Lower leg skin (tissue), 4 donors: ENCODE measurements at regions not wholly inside any gene's neighbourhood (a gene's known extent, or its start where the extent isn't known, plus 50 kb on each side); places are given as distances from the start of the nearest gene placed in this dataset.
"Not testable (repeated sequence)": the region's sequence is repeated elsewhere in the genome, so short reads cannot be mapped to it uniquely, and the experiment has no call there.

Experiments used
- DNase-seq, 2 donors: peaks; one replicate each; pipeline ENCODE4 v3.0.0-alpha.2; 2019; ENCODE audit warnings: low spot score in 2 of 2
- H3K4me3 ChIP-seq: fragments of 200-600 bp; sonication (generic); 2 replicates; pipeline ENCODE4 v1.5.1; 2017; ENCODE audit warnings: mild to moderate bottlenecking, low read depth; ENCODE audit not compliant: poor library complexity, severe bottlenecking
- POLR2A ChIP-seq, 2 donors: fragments of 450-650 bp; IDR thresholded peaks; one replicate each; pipeline ENCODE4 v1.6.1; 2016 to 2017; ENCODE audit warnings: antibody characterized with exemption in 2 of 2, mild to moderate bottlenecking in 1 of 2, moderate library complexity in 1 of 2
- WGBS, 2 donors: methylation state at CpG; one replicate each; pipeline ENCODE4 v1.1.5; 2018; 5-methylcytosine and 5-hydroxymethylcytosine counted together
- intact Hi-C: fragments of 100-400 bp; cut with DNase I; formaldehyde crosslinking; loops from one replicate; pipeline ENCODE4 v1.15.0; 2023; ENCODE audit warnings: low total_unique reads
- TF ChIP-seq, protein P1 (sequence below), 3 donors: fragments of 450-650 bp; IDR thresholded peaks; one replicate each; pipeline ENCODE4 v1.5.1; 2016; ENCODE audit warnings: antibody characterized with exemption in 3 of 3, mild to moderate bottlenecking in 3 of 3, moderate library complexity in 2 of 3

DNA sequence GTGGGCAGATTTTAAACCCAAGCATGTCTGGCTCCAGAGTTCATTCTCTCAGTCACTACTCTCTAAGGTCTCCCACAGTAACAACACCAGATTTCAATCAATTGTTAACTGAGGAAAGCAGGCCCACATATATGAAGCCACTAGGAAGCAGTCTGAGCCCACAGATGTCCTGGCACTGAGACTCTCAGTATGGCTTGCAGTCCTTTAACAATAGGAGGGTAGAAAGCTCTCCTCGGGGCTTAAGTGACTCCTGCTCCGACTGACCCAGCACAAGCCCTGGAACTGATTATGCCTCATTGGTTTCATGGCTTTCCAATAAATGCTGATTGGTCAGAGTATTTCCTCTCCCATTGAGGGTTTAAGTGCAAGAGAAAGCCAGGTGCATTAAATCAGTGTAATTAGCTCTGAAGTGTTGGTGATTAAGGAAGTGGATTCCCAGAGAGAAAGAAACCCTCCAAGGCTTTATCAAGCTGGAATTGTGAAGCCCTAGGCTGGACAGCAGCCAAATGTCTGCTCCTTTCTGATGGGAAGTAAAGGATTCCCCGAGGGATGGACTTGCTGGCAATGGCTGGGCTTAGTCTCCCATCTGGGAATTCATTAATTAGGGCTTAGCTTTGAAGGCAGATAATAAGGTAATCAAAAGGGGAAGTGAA, 76.6 kb upstream of the PROKR2 start:
- intact Hi-C loops, result no loop called here
- TF ChIP-seq POLR2A (IDR thresholded peaks at IDR 0.05), result no peak
- TF ChIP-seq, protein P1, sequence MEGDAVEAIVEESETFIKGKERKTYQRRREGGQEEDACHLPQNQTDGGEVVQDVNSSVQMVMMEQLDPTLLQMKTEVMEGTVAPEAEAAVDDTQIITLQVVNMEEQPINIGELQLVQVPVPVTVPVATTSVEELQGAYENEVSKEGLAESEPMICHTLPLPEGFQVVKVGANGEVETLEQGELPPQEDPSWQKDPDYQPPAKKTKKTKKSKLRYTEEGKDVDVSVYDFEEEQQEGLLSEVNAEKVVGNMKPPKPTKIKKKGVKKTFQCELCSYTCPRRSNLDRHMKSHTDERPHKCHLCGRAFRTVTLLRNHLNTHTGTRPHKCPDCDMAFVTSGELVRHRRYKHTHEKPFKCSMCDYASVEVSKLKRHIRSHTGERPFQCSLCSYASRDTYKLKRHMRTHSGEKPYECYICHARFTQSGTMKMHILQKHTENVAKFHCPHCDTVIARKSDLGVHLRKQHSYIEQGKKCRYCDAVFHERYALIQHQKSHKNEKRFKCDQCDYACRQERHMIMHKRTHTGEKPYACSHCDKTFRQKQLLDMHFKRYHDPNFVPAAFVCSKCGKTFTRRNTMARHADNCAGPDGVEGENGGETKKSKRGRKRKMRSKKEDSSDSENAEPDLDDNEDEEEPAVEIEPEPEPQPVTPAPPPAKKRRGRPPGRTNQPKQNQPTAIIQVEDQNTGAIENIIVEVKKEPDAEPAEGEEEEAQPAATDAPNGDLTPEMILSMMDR (IDR thresholded peaks at IDR 0.05), result no peak
- no peak for DNase-seq
- 36% methylated on average over 3 of the region's 3 CpGs for WGBS, 2 donors
- H3K4me3 ChIP-seq, result no peak overlapping the region

DNA sequence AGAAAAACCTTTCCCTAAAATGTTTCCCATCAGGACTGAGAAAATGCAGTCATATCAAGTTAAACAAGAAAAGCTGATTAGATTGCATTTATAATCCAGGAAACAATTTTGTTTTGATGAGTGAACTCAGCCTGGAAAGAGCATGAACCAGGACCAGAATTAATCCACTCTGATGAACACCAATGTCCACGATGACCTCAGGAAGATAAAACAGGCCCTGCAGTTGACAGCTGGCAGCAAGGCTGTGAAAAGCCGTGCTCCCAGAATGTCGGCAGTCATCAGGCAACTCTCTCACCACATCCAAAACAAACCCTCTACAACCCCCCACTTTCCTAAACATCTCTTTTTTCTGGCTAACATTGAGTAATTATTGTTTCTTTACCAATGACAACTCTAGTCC, 74.0 kb upstream of the PROKR2 start:
- WGBS, 2 donors, result 26 to 35% methylated on average over 3 of the region's 3 CpGs
- DNase-seq, result no peak
- TF ChIP-seq, protein P1 (IDR thresholded peaks at IDR 0.05), result no peak
- no peak for TF ChIP-seq POLR2A (IDR thresholded peaks at IDR 0.05)

DNA sequence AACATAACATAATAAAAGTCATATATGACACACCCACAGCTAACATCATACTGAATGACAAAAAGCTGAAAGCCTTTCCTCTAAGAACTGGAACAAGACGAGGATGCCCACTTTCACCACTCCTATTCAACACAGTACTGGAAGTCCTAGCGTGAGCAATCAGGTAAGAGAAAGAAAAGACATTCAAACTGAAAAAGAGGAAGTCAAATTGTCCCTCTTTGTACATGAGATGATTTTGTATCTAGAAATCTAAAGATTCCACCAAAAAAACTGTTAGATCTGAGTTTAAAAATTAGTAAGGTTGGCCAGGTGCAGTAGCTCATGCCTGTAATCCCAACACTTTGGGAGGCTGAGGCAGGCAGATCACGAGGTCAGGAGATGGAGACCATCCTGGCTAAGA, 70.1 kb upstream of the PROKR2 start:
- H3K4me3 ChIP-seq, intact Hi-C loops, DNase-seq: not testable (repeated sequence)
- 74 to 77% methylated on average over 3 of the region's 3 CpGs for WGBS, 2 donors

More for the DNA sequence above, 74.0 kb upstream of the PROKR2 start:
- intact Hi-C loops, result no loop called here
- no peak overlapping the region for H3K4me3 ChIP-seq

DNA sequence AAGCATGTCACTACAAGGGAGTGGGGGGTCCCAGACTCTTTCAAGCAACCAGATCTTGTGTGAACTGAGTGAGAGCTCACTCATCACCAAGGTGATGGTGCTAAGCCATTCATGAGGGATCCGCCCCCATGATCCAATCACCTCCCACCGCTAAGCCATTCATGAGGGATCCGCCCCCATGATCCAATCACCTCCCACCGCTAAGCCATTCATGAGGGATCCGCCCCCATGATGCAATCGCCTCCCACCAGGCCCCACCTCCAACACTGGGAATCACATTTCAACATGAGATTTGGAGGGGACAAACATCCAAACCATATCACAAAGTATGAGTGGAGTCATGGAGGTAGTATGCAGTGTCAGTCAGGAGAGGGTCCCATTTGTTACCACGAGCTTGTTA, 64.8 kb upstream of the PROKR2 start:
- intact Hi-C loops, DNase-seq, H3K4me3 ChIP-seq: not testable (repeated sequence)
- WGBS, 2 donors, result 91 to 94% methylated on average over 7 of the region's 7 CpGs

DNA sequence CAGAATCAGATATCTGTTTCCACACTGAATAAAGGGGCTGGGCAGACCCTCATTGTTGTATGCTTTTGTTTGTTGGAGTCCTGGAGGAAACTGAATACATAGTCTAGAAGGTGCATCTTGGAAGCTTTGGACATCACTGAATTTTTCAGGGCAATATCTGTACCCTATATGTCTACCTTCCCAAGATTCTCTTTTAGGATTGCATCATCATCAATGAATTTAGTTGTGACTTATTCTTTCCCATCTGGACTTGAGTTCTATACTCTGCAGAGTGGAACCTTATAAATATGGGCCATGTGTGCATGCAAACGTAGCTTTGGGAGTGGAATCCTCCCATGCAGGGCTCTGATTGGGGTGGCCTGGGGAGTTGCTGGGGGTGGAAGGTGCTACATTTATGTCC, 60.7 kb upstream of the PROKR2 start:
- intact Hi-C loops, result no loop called here
- no peak for TF ChIP-seq POLR2A (IDR thresholded peaks at IDR 0.05)
- no peak for DNase-seq
- no peak overlapping the region for H3K4me3 ChIP-seq
- WGBS, 2 donors, result 43 to 65% methylated on average over 1 of the region's 1 CpG

DNA sequence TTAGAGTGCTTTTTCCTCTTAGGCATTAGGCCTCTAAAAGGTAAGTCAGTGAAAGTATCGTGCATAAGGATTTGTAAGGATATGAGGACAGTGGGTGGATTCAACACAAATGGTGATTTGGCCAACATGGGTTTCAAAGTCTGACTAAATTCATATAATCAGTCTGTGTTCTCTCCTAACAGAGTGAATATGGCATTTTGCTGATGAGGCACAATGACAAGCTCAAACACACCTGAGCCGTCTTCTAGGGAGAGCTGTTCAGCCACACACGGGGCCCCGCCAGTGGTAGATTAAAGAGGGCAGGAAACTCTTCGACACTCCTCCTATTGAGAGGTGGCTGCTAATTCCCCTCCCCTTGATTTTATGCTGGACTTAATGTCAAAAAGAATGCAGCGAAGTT, 59.5 kb upstream of the PROKR2 start:
- intact Hi-C loops, result no loop called here
- DNase-seq, result no peak
- H3K4me3 ChIP-seq, result no peak overlapping the region
- TF ChIP-seq POLR2A (IDR thresholded peaks at IDR 0.05), result no peak
- TF ChIP-seq, protein P1 (IDR thresholded peaks at IDR 0.05), result no peak
- 73 to 75% methylated on average over 6 of the region's 6 CpGs for WGBS, 2 donors

DNA sequence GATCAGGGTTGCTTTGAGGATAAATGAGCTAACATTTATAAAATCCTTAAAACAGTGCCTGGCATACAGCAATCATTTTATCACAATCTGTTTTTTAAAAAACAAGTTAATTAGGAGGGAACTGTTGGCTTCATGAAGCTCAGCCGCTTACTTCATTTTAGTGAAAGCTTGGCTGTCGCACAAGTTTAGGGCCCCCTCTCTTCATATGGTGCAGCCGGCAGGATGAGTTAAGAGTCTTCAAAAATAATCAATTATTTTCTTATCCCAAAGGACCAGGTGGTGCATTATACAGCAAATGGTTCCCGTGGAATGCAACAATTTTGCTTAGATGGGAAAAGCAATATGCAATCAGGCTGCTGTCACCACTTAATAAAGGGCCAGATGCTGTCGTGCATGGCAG, 57.4 kb upstream of the PROKR2 start:
- H3K4me3 ChIP-seq, result no peak overlapping the region
- no peak for TF ChIP-seq POLR2A (IDR thresholded peaks at IDR 0.05)
- TF ChIP-seq, protein P1 (IDR thresholded peaks at IDR 0.05), result no peak
- DNase-seq, result no peak
- 48 to 56% methylated on average over 5 of the region's 5 CpGs for WGBS, 2 donors
- intact Hi-C loops, result no loop called here
